ENCODE measurements at regions not wholly inside any gene's neighbourhood (a gene's known extent, or its start where the extent isn't known, plus 50 kb on each side); places are given as distances from the start of the nearest gene placed in this dataset.

GRCh38 chr5:167764641-167765289 lies 526.7 kb upstream of the WWC1 start:
- H3K4me3 ChIP-seq (ENCODE audit: low read depth, low read length) = no peak overlapping the region
- no peaks in the 10 kb centered on the region for H3K36me3 ChIP-seq
- no peak for DNase-seq
- H3K9me3 ChIP-seq = no peaks in the 10 kb centered on the region
- H3K4me1 ChIP-seq = no peaks in the 10 kb centered on the region
- H3K27me3 ChIP-seq = no peaks in the 10 kb centered on the region
- TF ChIP-seq CTCF (IDR thresholded peaks at IDR 0.05; ENCODE audit: low read depth, low read length) = no peak

GRCh38 chr5:167765352-167765751 lies 526.1 kb upstream of the WWC1 start:
- no peaks in the 10 kb centered on the region for H3K36me3 ChIP-seq
- no peak overlapping the region for H3K4me3 ChIP-seq (ENCODE audit: low read depth, low read length)
- no peak for DNase-seq
- no peak for TF ChIP-seq CTCF (IDR thresholded peaks at IDR 0.05; ENCODE audit: low read depth, low read length)
- no peaks in the 10 kb centered on the region for H3K4me1 ChIP-seq
- H3K9me3 ChIP-seq = no peaks in the 10 kb centered on the region
- H3K27me3 ChIP-seq = no peaks in the 10 kb centered on the region

GRCh38 chr5:167766957-167767356 lies 524.5 kb upstream of the WWC1 start:
- Histone ChIP-seq H3K27me3 (no peaks in the 10 kb centered on the region), H3K36me3 (no peaks in the 10 kb centered on the region), H3K4me3 (ENCODE audit: low read depth, low read length) (no peak overlapping the region), H3K4me1 (no peaks in the 10 kb centered on the region), H3K9me3 (no peaks in the 10 kb centered on the region)
- no peak for TF ChIP-seq CTCF (IDR thresholded peaks at IDR 0.05; ENCODE audit: low read depth, low read length)
- no peak for DNase-seq

- H3K9me3 ChIP-seq = no peaks in the 10 kb centered on the region
- no peak for DNase-seq
- no peak for TF ChIP-seq CTCF (IDR thresholded peaks at IDR 0.05; ENCODE audit: low read depth, low read length)
Observed at GRCh38 chr5:167767795-167768194, 523.6 kb upstream of the WWC1 start.

GRCh38 chr5:167769846-167770413 lies 521.5 kb upstream of the WWC1 start:
- Histone ChIP-seq H3K27me3 (no peaks in the 10 kb centered on the region), H3K4me3 (ENCODE audit: low read depth, low read length) (no peak overlapping the region), H3K9me3 (no peaks in the 10 kb centered on the region), H3K4me1 (no peaks in the 10 kb centered on the region), H3K36me3 (no peaks in the 10 kb centered on the region)
- TF ChIP-seq CTCF (IDR thresholded peaks at IDR 0.05; ENCODE audit: low read depth, low read length) = no peak
- DNase-seq = no peak

More at GRCh38 chr5:167767795-167768194, 523.6 kb upstream of the WWC1 start:
- Histone ChIP-seq H3K27me3 (no peaks in the 10 kb centered on the region), H3K36me3 (no peaks in the 10 kb centered on the region), H3K4me3 (ENCODE audit: low read depth, low read length) (no peak overlapping the region), H3K4me1 (no peaks in the 10 kb centered on the region)

- H3K36me3 ChIP-seq = no peaks in the 10 kb centered on the region
- no peak for DNase-seq
- no peaks in the 10 kb centered on the region for H3K4me1 ChIP-seq
- H3K4me3 ChIP-seq (ENCODE audit: low read depth, low read length) = no peak overlapping the region
- no peaks in the 10 kb centered on the region for H3K9me3 ChIP-seq
- TF ChIP-seq CTCF (IDR thresholded peaks at IDR 0.05; ENCODE audit: low read depth, low read length) = no peak
- no peaks in the 10 kb centered on the region for H3K27me3 ChIP-seq
Observed at GRCh38 chr5:167770461-167770860, 521.0 kb upstream of the WWC1 start.

All from BE2C (cell line).